Stimulated activated CD4-positive, alpha-beta T cell treated with anti-CD3 and anti-CD28 coated beads, Interleukin-4, amount 100 ng/mL, for 4 hours (primary cell): ENCODE measurements at regions not wholly inside any gene's neighbourhood (a gene's known extent, or its start where the extent isn't known, plus 50 kb on each side); places are given as distances from the start of the nearest gene placed in this dataset.
"Not testable (repeated sequence)": the region's sequence is repeated elsewhere in the genome, so short reads cannot be mapped to it uniquely, and the experiment has no call there.

Experiments
- DNase-seq, 2 experiments: peaks; one replicate each; pipeline ENCODE4 v3.0.0-alpha.2; 2020

DNA sequence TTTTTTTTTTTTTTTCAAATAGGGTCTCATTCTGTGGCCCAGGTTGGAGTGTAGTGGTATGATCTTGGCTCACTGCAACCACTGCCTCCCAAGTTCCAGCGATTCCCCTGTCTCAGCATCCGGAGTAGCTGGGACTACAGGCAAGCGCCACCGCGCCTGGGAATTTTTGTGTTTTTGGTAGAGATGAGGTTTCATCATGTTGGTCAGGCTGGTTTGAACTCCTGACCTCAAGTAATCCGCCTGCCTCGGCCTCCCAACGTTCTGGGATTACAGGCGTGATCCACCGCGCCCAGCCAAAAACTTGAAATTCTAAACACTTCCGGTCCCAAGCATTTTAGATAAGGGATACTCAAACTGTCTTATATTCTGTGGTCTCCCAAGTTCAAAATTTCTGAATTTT is 718.9 kb upstream of the MEF2C start:
- DNase-seq: no peak

DNA sequence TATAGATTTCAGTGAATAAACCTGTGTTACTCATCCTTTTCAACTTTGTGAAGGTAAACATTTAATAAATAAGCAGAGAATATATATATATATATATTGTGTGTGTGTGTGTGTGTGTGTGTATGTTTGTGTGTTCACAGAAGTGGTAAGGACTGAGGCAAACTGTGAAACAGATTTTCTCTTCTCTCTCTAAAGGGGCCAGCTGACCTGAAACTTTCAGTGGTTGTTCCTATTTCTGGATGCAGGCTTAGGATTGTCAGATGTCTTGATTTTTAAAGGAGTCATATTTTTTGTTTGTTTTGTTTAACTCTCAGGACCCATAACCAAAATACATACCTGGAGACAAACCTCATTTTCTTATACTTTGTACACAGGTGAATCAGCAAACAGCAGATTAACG is 714.9 kb upstream of the MEF2C start:
- DNase-seq: no peak

DNA sequence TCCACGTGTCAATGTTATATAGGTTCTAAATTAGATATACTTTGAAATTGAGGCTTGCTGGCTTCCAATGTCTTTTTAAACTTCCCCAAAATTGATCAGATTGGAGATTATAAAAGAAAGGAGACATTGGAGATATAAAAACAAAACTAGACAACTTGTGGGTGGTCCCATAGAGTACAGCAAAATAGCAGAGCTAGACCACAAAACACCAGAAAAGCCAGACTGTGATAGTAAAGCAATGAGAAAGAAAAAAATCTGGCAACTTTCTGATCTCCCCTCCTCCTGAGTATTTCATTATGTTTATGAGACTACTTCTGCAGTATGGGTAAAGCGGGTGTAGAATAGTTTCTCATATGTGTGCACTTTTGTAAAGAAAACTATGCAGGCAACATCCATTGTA is 713.8 kb upstream of the MEF2C start:
- no peak for DNase-seq

DNA sequence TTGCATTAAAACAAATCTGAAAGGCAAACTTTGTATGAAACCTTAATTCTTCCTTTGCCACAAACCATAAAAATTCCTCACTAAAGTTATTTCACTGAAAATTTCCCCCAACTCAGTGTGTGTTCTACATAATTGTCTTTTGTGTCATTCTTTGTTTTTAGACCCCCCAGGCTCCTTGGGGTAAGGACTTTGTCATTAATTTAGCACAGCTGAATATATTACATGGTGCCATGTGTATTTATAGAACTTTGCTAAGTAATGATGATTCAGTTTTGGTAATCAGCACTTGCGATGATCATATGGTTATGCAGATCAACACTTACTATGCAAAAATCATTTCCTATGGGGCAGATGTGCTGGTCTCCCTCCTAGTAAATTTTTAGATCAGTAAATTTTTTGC is 712.1 kb upstream of the MEF2C start:
- DNase-seq: no peak

DNA sequence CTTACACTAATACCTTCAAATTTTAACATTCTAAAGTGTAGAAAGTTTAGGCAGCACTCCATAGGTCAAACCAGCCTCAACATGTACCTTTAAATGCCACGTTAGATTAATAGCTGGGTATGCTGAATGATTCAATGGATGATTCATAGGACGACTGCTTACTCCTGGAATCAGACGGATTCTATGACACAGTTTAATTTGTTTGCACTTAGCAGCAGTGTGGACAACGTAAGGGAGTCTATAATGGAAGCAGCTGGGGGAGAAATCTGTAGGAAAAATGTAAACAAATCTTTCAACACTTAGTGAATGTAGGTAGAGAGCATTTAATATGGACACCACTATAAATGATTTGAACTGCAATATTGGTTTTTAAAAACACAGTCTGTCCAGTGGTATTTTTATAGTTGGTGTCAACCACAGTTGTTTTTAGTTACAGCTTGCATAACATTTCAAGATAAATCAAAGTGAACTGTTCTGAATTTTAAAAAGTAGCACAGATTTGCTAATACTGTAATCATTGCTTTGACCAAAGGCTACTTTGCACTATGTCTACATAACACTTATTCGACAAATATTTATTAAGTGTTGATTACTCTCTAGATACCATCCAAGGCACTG is 701.5 kb upstream of the MEF2C start:
- no peak for DNase-seq

DNA sequence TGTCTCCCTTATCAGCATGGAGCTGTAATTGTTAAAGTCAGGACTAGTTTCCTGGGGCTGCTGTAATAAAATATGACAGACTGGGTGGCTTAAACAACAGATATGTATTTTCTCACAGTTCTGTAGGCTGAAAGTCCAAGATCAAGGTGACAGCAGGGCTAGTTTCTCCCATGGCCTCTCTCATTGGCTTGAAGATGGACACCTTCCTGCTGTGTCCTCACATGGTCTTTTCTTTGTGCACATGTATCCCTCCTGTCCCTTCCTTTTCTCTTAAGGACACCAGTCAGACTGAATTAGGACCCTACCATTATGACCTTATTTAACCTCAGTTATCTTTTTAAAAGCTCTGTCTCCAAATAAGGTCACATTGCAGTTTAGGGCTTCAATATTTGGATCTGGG is 700.5 kb upstream of the MEF2C start:
- DNase-seq: no peak

DNA sequence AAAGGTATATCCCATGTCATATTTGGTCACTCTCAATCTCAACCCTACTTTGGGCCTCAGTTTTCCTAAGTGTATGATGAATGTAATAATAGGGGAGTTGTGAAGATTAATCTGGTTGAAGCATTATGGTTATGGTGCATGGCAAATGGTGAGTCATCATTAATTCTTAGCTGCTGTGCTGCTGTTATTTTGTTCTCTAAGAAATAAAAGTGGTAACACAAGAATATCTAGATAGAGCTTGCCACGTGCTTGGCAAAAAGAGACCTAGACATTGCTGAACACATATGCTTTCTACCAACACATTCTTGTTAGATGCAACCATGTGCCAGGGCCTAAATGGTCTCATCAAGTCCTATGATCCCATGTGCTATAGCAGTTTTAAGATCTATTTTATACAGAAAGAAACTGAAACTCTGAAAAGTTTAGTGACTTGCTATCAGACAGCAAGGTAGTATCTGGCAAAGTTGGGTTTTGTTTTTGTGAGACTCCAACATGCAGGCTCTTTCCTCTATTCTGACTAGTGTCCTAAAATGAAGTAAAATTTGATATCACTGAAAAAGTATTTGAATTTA is 699.9 kb upstream of the MEF2C start:
- no peak for DNase-seq

DNA sequence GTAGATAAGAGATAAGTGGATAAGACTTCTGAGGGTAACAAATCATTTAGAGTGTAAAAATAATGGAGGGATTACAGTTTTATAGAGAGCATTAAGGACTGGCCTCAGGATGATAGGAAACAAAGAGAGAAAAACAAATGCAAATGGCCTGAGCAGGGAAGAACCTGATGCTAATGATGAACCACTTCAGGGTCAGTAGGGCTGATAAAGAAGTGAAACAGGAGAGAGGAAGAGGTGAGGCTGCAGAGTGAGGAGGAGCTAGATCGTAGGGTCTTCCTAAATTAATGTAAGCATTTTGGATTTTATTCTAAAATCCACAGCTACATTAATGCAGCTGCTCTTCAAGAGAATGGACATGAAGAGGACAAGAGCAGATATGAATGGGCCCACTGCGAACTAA is 698.0 kb upstream of the MEF2C start:
- DNase-seq: no peak

DNA sequence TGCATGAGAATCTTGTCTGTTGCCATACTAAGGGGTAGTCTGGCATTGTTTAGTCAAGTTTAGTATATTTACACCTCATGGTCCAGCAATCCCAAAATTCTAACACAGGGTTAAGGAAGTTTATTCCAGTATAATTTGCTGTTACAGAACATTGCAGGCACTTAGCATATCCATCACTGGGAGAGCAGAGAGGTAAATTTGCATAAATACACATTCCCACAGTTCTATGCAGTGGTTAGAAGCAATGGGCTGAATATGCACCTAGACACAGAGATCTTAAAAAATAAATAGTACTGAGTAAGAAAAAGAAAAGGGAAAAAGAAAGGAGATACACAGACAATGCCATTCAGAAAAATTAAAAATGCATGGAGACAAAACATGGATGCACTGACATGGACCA is 692.3 kb upstream of the MEF2C start:
- no peak for DNase-seq

DNA sequence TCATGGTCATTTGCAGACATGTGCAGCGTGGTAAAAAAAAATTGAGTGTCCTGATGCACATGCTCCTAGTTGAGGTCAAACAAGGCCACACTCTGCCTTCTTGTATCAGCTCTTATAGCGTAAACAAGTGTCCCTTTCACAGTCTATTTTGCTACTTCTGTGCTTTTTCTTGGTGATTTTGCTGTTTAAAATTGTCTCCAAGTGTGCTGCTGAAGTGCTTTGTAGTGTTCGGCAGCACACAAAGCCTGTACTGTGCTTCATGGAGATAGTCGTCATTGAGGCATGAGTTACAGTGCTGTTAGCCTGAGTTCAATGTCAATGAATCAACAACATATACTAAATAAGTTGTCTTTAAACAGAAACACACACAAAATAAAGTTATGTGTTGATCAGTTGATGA is 690.4 kb upstream of the MEF2C start:
- DNase-seq: no peak

DNA sequence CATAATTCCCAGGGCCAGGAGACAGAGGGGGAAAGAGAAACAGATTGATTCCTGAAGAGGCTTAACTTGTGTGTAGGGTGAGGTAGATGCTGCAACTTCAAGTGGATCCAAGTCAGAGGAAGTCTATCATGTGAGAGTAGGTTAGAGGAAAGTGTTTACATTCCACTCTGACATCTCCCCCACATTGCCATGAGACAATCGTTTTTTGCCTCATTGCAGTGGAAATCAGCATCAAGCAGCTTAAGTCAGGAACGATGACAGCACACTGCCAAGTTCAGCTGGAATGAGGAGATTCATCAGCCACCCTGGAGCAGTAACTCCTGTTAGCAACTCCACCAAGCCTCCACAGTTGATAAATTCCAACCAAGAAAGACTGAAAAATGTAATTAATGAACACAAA is 689.7 kb upstream of the MEF2C start:
- DNase-seq: no peak

DNA sequence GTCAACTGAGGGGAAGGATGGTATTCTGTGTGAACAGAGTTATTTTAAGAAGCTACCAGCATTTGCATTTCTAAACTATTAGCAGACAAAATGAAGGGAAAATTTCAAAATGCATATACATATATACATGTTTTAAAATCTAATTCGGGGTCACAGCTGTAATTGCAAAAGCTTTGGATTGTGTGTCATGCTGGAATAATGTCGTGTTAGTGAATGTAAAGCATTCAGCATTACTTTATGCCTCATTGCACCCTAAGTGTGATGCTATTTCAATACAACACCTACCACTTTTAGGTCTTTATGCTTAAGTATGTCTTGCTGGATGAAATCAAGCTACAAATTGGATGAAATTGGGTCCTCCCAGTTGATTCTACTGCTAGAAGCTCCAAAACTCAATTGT is 687.6 kb upstream of the MEF2C start:
- no peak for DNase-seq

DNA sequence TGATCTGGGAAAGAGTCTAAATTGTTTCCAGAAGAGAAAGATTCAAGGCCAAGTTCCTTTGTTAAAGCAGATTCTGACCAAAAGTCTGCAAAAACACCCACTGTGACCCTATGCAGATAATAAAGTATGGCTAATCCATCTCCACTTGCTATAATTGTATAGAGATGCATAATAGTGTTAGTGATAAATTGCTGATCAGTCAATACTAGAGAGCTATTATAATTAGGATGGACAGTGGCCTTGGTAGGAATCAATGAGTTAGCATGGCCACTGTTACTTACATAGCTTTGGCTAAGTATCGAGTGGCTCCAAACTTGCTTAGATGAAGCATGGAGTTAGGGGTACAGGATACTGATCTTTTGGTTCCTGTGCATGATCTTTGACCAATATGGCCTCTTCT is 683.4 kb upstream of the MEF2C start:
- DNase-seq: no peak

DNA sequence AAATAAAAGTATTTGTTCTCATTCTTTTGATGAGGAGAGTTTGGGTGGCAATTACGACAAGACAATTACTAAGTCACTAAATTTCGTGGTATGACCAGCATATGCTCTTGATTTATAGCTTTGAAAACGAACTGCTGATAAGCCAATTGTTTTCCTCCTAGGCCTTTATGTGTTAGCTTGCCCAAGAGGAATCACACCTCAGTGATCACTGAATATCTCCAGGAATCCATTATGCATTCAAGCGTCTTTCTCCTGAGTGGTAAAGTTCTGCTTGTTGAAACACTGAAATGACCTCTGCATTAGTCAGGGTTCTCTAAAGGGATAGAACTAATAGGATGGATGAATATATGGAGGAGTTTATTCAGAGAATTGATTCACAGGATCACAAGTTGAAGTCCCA is 677.7 kb upstream of the MEF2C start:
- DNase-seq: no peak

DNA sequence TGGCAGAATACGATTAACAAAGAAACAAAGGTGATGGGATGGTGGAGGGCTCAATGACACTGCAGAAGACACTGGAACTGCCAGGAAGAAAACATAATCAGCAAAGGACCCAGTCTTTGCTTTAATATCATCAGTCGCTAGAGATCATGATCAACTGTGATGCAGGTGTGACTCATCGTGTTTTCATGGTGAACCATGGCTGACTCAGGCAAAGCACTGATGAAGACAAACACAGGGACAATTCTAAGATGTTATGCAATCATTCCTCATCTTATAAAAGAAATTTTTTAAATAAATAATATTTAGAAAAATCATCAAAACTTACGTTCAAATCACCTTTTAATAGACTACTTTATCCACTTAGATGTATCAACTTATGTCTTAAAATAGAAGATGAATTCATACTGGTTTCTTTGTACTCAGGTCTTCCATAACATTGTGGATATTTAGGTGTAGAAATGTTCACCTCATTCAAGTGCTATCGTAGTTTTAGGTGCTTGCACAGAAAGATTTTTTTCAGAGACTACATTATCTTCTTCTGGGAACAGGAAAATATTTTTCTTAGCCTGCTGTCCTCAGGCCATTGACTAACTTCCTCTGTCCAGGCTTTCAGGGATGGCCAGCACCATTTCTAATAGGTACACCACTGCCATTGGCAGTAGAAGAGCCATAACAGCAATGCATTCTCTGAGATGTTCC is 673.4 kb upstream of the MEF2C start:
- DNase-seq: no peak

DNA sequence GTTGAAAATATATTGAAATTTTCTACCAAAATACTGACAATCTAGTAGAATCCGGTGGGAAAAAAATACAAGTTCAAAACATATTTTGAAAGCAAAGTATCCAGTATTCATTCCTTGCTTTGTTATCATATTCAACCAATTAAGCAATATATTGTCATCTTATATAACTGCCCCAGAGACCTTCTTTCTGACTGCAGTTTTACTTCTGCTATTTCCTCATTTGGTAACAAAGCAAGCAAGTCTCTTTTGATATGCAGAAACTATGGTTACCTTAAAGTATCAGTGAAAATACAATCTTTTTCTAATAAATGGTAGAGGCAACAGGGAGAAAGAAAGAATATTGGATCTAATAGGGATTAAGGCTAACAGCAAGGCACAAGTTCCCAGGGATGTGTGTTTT is 663.7 kb upstream of the MEF2C start:
- no peak for DNase-seq

DNA sequence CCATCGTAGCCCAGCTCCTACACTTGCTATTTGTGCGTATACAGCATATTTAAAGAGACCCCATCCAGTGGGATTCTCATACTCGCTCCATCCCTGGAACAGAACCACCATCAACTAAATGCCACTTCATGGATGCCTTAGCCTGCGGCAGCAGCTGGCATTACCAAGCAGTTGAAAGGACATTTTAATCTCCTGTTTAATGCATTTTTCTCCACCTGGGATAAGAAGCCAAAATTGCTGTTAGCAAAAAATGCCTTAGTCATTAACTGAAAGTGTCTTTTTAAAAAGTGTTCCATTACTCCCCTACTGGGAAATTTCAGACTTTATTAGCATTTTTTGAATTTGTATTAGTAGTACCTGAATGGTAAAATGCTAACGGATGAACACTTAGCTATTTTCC is 662.6 kb upstream of the MEF2C start:
- no peak for DNase-seq

DNA sequence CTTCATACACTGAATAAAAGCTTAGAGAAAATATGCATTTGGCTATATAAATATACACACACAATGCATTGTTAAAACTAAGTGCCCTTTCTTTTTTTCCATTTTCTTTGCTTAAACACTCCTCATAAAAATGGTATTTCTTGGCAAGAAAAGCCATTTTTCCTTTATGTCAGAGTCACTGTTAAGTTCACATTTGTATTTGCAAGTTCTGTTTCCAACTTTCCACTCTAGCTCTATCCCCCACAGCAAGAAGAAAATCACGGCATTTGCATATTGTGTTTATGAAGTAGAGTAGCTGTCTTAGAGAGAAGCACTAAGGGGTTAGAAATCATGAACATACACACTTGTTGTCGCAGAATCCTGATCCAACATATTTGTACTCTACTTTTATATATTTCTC is 662.1 kb upstream of the MEF2C start:
- no peak for DNase-seq

DNA sequence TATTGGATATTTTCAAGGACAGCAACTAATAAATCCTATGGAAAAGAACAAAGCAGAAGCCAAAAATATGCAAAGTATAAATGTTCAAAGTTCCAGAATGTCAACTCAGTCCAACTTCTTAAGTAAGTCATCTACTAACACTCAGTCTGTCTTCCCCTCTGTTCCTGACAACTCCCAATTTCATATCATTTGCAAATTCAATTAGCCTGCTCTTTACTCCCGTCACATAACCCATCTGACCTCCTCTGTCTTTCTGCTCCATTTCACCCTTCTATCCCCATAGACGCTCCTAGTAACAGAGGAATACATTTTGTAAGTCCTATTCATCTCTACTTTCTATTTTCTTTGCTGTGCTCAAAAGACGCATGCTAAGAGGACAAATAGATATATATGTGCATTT is 659.8 kb upstream of the MEF2C start:
- DNase-seq: no peak

DNA sequence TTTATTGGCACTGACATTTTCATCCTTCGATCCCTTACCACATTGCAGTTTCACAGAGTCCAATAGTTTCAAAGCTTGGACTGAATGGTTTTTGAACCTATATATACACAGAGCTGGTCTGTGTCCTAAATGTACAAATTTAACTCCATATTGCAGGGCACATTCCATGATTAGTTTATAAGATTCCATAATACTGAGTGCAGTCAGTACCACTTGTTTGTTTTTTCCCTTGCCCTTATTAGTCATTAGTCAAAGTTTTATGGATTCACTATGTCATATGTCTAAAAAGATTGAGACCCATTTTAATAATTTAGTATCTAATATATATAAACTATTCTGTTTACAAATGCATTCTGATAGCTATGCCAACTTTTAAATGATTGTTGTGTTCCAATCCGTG is 654.8 kb upstream of the MEF2C start:
- DNase-seq: no peak

DNA sequence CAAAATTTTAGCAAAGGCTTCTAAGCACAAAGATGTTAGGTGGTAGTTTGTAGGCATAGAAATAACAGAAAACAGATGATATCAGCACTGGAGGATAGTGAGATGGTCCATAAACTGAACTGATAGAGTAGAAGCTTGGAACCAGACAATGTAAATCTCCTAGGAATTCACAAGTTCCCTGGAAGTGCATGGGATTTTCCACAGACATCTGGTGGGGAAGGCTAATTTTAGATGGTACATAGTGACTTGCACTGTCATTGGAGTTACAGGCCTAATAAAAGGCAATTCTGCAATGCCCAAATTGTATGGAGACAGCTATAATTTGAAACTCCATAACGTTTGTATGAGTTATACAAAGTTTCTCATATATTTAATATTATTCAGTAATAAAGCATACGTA is 653.0 kb upstream of the MEF2C start:
- no peak for DNase-seq

DNA sequence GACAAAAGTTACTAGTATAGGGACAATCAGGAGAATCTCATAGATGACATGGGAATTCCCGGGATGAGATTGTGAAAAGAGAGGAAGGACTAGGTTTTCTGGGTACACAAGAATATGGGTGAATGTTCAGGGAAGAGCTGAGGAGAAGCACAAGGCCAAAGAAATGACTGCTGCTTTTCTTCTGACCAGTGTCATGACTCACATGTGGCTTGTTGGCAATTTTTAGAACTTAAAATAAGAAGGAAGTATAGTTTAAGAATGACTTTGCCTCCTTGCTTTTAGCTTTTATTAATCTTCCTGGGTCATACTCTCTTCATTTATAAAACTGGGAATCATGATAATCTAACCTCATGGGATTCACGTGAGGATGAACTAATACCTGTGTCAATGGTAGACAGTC is 652.4 kb upstream of the MEF2C start:
- DNase-seq: no peak

DNA sequence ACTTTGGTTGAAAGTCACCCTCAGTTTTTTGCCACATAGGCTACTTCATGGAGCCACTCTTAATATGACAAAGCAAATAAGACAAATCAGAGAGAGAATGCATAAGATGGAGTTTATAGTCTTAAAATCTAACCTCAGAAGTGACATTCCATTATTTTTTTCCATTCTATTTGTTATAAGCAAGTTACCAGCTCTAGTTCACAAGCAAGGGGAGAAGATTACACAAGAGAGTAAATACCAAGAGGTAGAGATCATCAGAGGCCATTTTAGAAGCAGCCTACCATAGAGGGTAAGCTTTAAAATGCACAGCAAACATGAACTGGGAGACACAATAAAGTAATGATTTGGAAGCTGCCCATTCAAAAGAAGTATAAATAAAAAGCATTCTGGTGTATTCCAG is 651.3 kb upstream of the MEF2C start:
- DNase-seq: no peak

DNA sequence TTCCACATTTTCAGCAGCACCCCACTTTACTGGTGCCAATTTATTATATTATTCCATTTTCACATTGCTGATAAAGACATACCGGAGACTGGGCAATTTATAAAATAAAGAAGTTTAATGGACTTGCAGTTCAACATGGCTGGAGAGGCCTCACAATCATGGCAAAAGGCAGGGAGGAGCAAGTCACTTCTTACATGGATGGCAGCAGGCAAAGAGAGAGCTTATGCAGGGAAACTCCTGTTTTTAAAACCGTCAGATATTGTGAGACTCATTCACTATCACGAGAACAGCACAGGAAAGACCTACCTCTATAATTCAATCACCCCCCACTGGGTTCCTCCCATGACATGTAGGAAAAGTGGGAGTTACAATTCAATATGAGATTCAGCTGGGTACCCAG is 641.8 kb upstream of the MEF2C start:
- DNase-seq: no peak

DNA sequence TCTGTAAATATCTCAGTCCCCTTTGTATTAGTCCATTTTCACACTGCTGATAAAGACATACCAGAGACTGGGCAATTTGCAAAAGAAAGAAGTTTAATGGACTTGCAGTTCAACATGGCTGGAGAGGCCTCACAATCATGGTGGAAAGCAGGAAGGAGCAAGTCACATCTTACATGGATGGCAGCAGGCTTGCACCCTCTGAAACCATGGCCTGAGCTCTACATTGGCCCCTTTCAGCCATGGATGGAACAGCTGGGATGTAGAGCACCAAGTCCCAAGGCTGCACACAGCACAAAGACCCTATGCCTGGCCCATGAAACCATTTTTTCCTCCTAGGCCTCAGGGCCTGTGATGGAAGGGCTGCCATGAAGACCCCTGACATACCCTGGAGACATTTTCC is 640.9 kb upstream of the MEF2C start:
- DNase-seq: not testable (repeated sequence)
